Left renal cortex interstitium (tissue), 4 donors: ENCODE measurements at regions not wholly inside any gene's neighbourhood (a gene's known extent, or its start where the extent isn't known, plus 50 kb on each side); places are given as distances from the start of the nearest gene placed in this dataset.

Experiments used
- DNase-seq, 4 donors: peaks; one replicate each; pipeline ENCODE4 v3.0.0-alpha.2; 2013; ENCODE audit warnings: low read depth in 4 of 4, low spot score in 2 of 4, missing footprints in 1 of 4

- DNase-seq = no peak
Observed at GRCh38 chr1:212525479-212526110, 83.0 kb upstream of the ATF3 start.

GRCh38 chr1:212526111-212526491, 82.5 kb upstream of the ATF3 start:
- no peak for DNase-seq

- DNase-seq = no peak
Observed at GRCh38 chr1:212528501-212528900, 80.1 kb upstream of the ATF3 start.

- no peak for DNase-seq
Observed at GRCh38 chr1:212529211-212529741, 79.3 kb upstream of the ATF3 start.

GRCh38 chr1:212531267-212531666, 77.3 kb upstream of the ATF3 start:
- DNase-seq = no peak

- DNase-seq = no peak
Observed at GRCh38 chr1:212531796-212532195, 76.8 kb upstream of the ATF3 start.

- no peak for DNase-seq
Observed at GRCh38 chr1:212532469-212533147, 76.0 kb upstream of the ATF3 start.

- no peak for DNase-seq
Observed at GRCh38 chr1:212533148-212533517, 75.4 kb upstream of the ATF3 start.

GRCh38 chr1:212536586-212536985, 72.0 kb upstream of the ATF3 start:
- no peak for DNase-seq

GRCh38 chr1:212537610-212538009, 71.0 kb upstream of the ATF3 start:
- DNase-seq = no peak

GRCh38 chr1:212539737-212540430, 68.7 kb upstream of the ATF3 start:
- DNase-seq = no peak

- DNase-seq = no peak
Observed at GRCh38 chr1:212542761-212543187, 65.8 kb upstream of the ATF3 start.

GRCh38 chr1:212544110-212544509, 64.5 kb upstream of the ATF3 start:
- DNase-seq = no peak

GRCh38 chr1:212545941-212546635, 62.5 kb upstream of the ATF3 start:
- no peak for DNase-seq

- no peak for DNase-seq
Observed at GRCh38 chr1:212549503-212550017, 59.0 kb upstream of the ATF3 start.

- no peak for DNase-seq
Observed at GRCh38 chr1:212551929-212552328, 56.6 kb upstream of the ATF3 start.

GRCh38 chr1:212553676-212554075, 54.9 kb upstream of the ATF3 start:
- DNase-seq = no peak

GRCh38 chr1:212554401-212554800, 54.2 kb upstream of the ATF3 start:
- no peak for DNase-seq

- DNase-seq = no peak
Observed at GRCh38 chr1:212555426-212555825, 53.1 kb upstream of the ATF3 start.

- no peak for DNase-seq
Observed at GRCh38 chr1:212556822-212557549, 51.6 kb upstream of the ATF3 start.
